HG03378 (cell line): ENCODE measurements at regions not wholly inside any gene's neighbourhood (a gene's known extent, or its start where the extent isn't known, plus 50 kb on each side); places are given as distances from the start of the nearest gene placed in this dataset.
"Not testable (repeated sequence)": the region's sequence is repeated elsewhere in the genome, so short reads cannot be mapped to it uniquely, and the experiment has no call there.

Experiments
- ATAC-seq: cut with Tn5 transposase; IDR thresholded peaks from one replicate; pipeline ENCODE4 v1.9.1; 2021; ENCODE audit warnings: mild to moderate bottlenecking, moderate library complexity; ENCODE audit not compliant: unreplicated experiment

- ATAC-seq, result no peak
Observed at GRCh38 chr7:96562458-96562857, 147.2 kb downstream of the SEM1 start.

- ATAC-seq, result no peak
Observed at GRCh38 chr7:96561892-96562291, 147.8 kb downstream of the SEM1 start.

- no peak for ATAC-seq
Observed at GRCh38 chr7:96558530-96558929, 151.1 kb downstream of the SEM1 start.

- ATAC-seq, result no peak
Observed at GRCh38 chr7:96558093-96558492, 151.6 kb downstream of the SEM1 start.

GRCh38 chr7:96557598-96557997 is 152.0 kb downstream of the SEM1 start:
- ATAC-seq, result not testable (repeated sequence)

GRCh38 chr7:96548664-96549063 is 161.0 kb downstream of the SEM1 start:
- no peak for ATAC-seq

- ATAC-seq, result no peak
Observed at GRCh38 chr7:96547371-96547811, 162.3 kb downstream of the SEM1 start.

GRCh38 chr7:96546426-96546825 is 163.2 kb downstream of the SEM1 start:
- ATAC-seq, result no peak

GRCh38 chr7:96539471-96539870 is 170.2 kb downstream of the SEM1 start:
- ATAC-seq, result no peak

GRCh38 chr7:96538632-96539031 is 171.0 kb downstream of the SEM1 start:
- no peak for ATAC-seq

- ATAC-seq, result no peak
Observed at GRCh38 chr7:96534221-96534620, 175.4 kb downstream of the SEM1 start.

GRCh38 chr7:96532428-96532935 is 177.2 kb downstream of the SEM1 start:
- ATAC-seq, result no peak

- no peak for ATAC-seq
Observed at GRCh38 chr7:96531331-96531730, 178.3 kb downstream of the SEM1 start.

- ATAC-seq, result no peak
Observed at GRCh38 chr7:96530786-96531185, 178.9 kb downstream of the SEM1 start.

GRCh38 chr7:96527133-96527827 is 182.4 kb downstream of the SEM1 start:
- no peak for ATAC-seq

GRCh38 chr7:96526496-96526895 is 183.2 kb downstream of the SEM1 start:
- no peak for ATAC-seq

GRCh38 chr7:96521068-96521894 is 188.4 kb downstream of the SEM1 start:
- no peak for ATAC-seq

GRCh38 chr7:96508371-96508770 is 186.5 kb upstream of the SLC25A13 start:
- ATAC-seq, result no peak

- ATAC-seq, result no peak
Observed at GRCh38 chr7:96503597-96503996, 181.7 kb upstream of the SLC25A13 start.

GRCh38 chr7:96501318-96501717 is 179.4 kb upstream of the SLC25A13 start:
- no peak for ATAC-seq

- ATAC-seq, result no peak
Observed at GRCh38 chr7:96499532-96499931, 177.6 kb upstream of the SLC25A13 start.

GRCh38 chr7:96497567-96497966 is 175.7 kb upstream of the SLC25A13 start:
- no peak for ATAC-seq
